OCI-LY1 (cell line): ENCODE measurements at regions not wholly inside any gene's neighbourhood (a gene's known extent, or its start where the extent isn't known, plus 50 kb on each side); places are given as distances from the start of the nearest gene placed in this dataset.
"Not testable (repeated sequence)": the region's sequence is repeated elsewhere in the genome, so short reads cannot be mapped to it uniquely, and the experiment has no call there.

Source experiments
- CTCF ChIP-seq: fragments of 200-600 bp; sonication (generic), shearing (Covaris generic); IDR thresholded peaks from 2 replicates; pipeline ENCODE4 v1.5.1; 2017; ENCODE audit warnings: mild to moderate bottlenecking, antibody characterized with exemption, low read length, moderate library complexity, mixed read lengths
- EZH2 ChIP-seq: fragments of 200-600 bp; sonication (generic), shearing (Covaris generic); IDR thresholded peaks from 2 replicates; pipeline ENCODE4 v1.8.0; 2017; ENCODE audit warnings: borderline replicate concordance, mixed run types, mild to moderate bottlenecking, antibody characterized with exemption, low read length, moderate library complexity, mixed read lengths

DNA sequence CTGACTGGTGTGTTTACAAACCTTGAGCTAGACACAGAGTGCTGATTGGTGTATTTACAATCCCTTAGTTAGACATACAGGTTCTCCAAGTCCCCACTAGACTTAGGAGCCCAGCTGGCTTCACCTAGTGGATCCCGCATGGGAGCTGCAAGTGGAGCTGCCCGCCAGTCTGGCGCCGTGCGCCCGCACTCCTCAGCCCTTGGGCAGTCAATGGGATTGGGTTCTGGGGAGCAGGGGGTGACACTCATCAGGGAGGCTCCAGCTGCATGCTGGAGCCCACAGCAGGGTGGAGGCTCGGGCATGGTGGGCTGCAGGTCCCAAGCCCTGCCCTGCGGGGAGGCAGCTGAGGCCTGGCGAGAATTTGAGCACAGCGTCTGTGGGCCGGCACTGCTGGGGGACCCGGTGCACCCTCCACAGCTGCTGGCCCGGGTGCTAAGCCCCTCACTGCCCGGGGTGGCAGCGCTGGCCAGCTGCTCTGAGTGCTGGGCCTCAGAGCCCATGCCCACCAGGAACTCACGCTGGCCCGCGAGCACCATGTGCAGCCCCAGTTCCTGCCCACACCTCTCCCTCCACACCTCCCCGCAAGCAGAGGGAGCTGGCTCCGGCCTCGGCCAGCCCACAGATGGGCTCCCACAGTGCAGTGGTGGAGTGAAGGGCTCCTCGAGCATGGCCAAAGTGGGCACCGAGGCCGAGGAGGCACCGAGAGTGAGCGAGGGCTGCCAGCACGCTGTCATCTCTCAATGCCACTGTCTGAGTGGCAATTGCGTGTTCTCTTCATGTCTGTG lies 290.6 kb upstream of the RGPD4 start:
- TF ChIP-seq CTCF, EZH2: not testable (repeated sequence)
